GM12878 (cell line): ENCODE measurements at regions not wholly inside any gene's neighbourhood (a gene's known extent, or its start where the extent isn't known, plus 50 kb on each side); places are given as distances from the start of the nearest gene placed in this dataset.

Source experiments
- ATAC-seq: fragments of 200-7000 bp; cut with Tn5 transposase; 3 replicates; pipeline ENCODE4 v1.9.1; 2020; ENCODE audit warnings: mild to moderate bottlenecking, moderate library complexity
- BruUV-seq: library from RNA; stranded (reverse); fragments of 400-500 nt; replicated peaks from 2 replicates; lab custom pipeline; 2021; lab: Mats Ljungman, UMichigan
- CTCF ChIA-PET: fragments of 300-600 bp; sonication (Branson Sonifier 250); formaldehyde crosslinking; extraction: SDS; loops from one replicate; lab custom pipeline; 2021; ENCODE audit warnings: inconsistent platforms; lab: Yijun Ruan, JAX
- POLR2A ChIA-PET: fragments of 350-600 bp; formaldehyde crosslinking; extraction: SDS; loops from one replicate; lab custom pipeline; 2021; ENCODE audit warnings: inconsistent platforms; lab: Charles Lee
- RAD21 ChIA-PET: fragments of 300-600 bp; sonication (Branson Sonifier 250); formaldehyde crosslinking; loops from one replicate; lab custom pipeline; 2023; ENCODE audit warnings: antibody characterized with exemption; ENCODE audit not compliant: unreplicated experiment; lab: Charles Lee
- SMC1A ChIA-PET: fragments of 300-600 bp; sonication (Branson Sonifier 250); formaldehyde crosslinking; loops from one replicate; lab custom pipeline; 2023; ENCODE audit not compliant: unreplicated experiment, uncharacterized antibody; lab: Charles Lee
- DNase-seq: peaks from one replicate; pipeline ENCODE4 v3.0.0-alpha.2; 2011; ENCODE audit warnings: low read depth, low spot score
- FAIRE-seq: peaks from 3 replicates; lab custom pipeline; 2011; peaks lifted over from hg19 to GRCh38; lab: Jason Lieb, UNC
- H2AFZ ChIP-seq: 2 replicates; pipeline ENCODE4 v1.6.0; 2011; ENCODE audit warnings: low read depth, low read length, control low read depth; ENCODE audit not compliant: control insufficient read depth
- H3K27ac ChIP-seq: 2 replicates; pipeline ENCODE4 v1.5.1; 2011; ENCODE audit warnings: control low read depth; ENCODE audit not compliant: control insufficient read depth, insufficient read depth
- H3K27me3 ChIP-seq, 2 experiments: replicated peaks in 1 of 2; 2 replicates each; pipeline versions ENCODE4 v1.6.0 to v1.6.1; 2011; ENCODE audit warnings: low read length in 1 of 2; ENCODE audit not compliant: control insufficient read depth in 2 of 2, insufficient read depth in 2 of 2
- H3K36me3 ChIP-seq, 2 experiments: 2 replicates each; pipeline ENCODE4 v1.5.1; 2011; ENCODE audit warnings: low read length in 1 of 2; ENCODE audit not compliant: control insufficient read depth in 2 of 2, insufficient read depth in 2 of 2
- H3K4me1 ChIP-seq: 2 replicates; pipeline ENCODE4 v1.6.1; 2011; ENCODE audit warnings: mild to moderate bottlenecking, low read length, moderate library complexity, mixed read lengths; ENCODE audit not compliant: control insufficient read depth, insufficient read depth
- H3K4me2 ChIP-seq: 2 replicates; pipeline ENCODE4 v1.6.0; 2011; ENCODE audit warnings: control low read depth; ENCODE audit not compliant: control insufficient read depth, insufficient read depth
- H3K4me3 ChIP-seq: fragments of 200-600 bp; sonication (generic); 2 replicates; pipeline ENCODE4 v1.5.1; 2016
- H3K79me2 ChIP-seq: 2 replicates; pipeline ENCODE4 v1.6.0; 2011; ENCODE audit warnings: low read length; ENCODE audit not compliant: control insufficient read depth, insufficient read depth
- H3K9ac ChIP-seq: 2 replicates; pipeline ENCODE4 v1.8.0; 2011; ENCODE audit warnings: low read length, control low read depth, mixed read lengths; ENCODE audit not compliant: control insufficient read depth, insufficient read depth
- H3K9me3 ChIP-seq: replicated peaks from 3 replicates; pipeline ENCODE4 v1.5.1; 2011; ENCODE audit warnings: mild to moderate bottlenecking, low read length; ENCODE audit not compliant: control insufficient read depth, insufficient read depth
- H4K20me1 ChIP-seq: 2 replicates; pipeline ENCODE4 v1.6.0; 2011; ENCODE audit not compliant: control insufficient read depth, insufficient read depth
- ASH2L ChIP-seq: fragments of 300-600, 200-600 bp; sonication (generic); IDR thresholded peaks from 2 replicates; pipeline ENCODE4 v1.6.1; 2017; ENCODE audit warnings: low read depth, mild to moderate bottlenecking, borderline replicate concordance
- CREM ChIP-seq: IDR thresholded peaks from 2 replicates; pipeline ENCODE4 v1.6.1; 2014; ENCODE audit warnings: antibody characterized with exemption, low read depth
- HDGF ChIP-seq: fragments of 450-650 bp; IDR thresholded peaks from 2 replicates; pipeline ENCODE4 v1.6.1; 2016; ENCODE audit warnings: antibody characterized with exemption
- JUNB ChIP-seq: IDR thresholded peaks from 2 replicates; pipeline ENCODE4 v1.6.1; 2016; ENCODE audit warnings: antibody characterized with exemption, mild to moderate bottlenecking
- KLF5 ChIP-seq: fragments of 450-650 bp; IDR thresholded peaks from 2 replicates; pipeline ENCODE4 v1.6.1; 2014; ENCODE audit warnings: mild to moderate bottlenecking; ENCODE audit not compliant: partially characterized antibody
- RAD51 ChIP-seq: fragments of 450-650 bp; IDR thresholded peaks from 2 replicates; pipeline ENCODE4 v1.6.1; 2016; ENCODE audit warnings: moderate library complexity, mild to moderate bottlenecking, inconsistent platforms
- SPI1 ChIP-seq: IDR thresholded peaks from 2 replicates; pipeline ENCODE4 v1.6.1; 2011; ENCODE audit warnings: low read depth, mild to moderate bottlenecking, low read length, moderate library complexity, borderline replicate concordance; ENCODE audit not compliant: insufficient read depth
- WGBS: methylation state at CpG from one replicate; pipeline ENCODE4 v1.1.6; 2016; ENCODE audit warnings: low lambda C conversion rate; ENCODE audit not compliant: insufficient replicate concordance, insufficient coverage; ENCODE audit errors: missing lambda C conversion rate; 5-methylcytosine and 5-hydroxymethylcytosine counted together
- in situ Hi-C: fragments of 300-500 bp; cut with MboI; formaldehyde crosslinking; loops from 9 replicates; pipeline ENCODE4 v1.14.3; 2018; ENCODE audit warnings: mixed read lengths
- intact Hi-C: fragments of 100-400 bp; cut with micrococcal nuclease; formaldehyde crosslinking; loops from one replicate; pipeline ENCODE4 v1.14.2; 2022; ENCODE audit not compliant: unreplicated experiment
- TF ChIP-seq, protein P1 (sequence below): fragments of 450-650 bp; IDR thresholded peaks from 2 replicates; pipeline ENCODE4 v1.6.1; 2017; ENCODE audit warnings: mild to moderate bottlenecking, moderate library complexity
- TF ChIP-seq, protein P2 (sequence below): IDR thresholded peaks from 2 replicates; pipeline ENCODE4 v1.6.1; 2011; ENCODE audit warnings: low read depth, mild to moderate bottlenecking, low read length, moderate library complexity, borderline replicate concordance; ENCODE audit errors: extremely low read depth
- TF ChIP-seq, protein P3 (sequence below): IDR thresholded peaks from 2 replicates; pipeline ENCODE4 v1.6.1; 2011; ENCODE audit warnings: mild to moderate bottlenecking, low read depth, low read length, moderate library complexity; ENCODE audit not compliant: insufficient replicate concordance

DNA sequence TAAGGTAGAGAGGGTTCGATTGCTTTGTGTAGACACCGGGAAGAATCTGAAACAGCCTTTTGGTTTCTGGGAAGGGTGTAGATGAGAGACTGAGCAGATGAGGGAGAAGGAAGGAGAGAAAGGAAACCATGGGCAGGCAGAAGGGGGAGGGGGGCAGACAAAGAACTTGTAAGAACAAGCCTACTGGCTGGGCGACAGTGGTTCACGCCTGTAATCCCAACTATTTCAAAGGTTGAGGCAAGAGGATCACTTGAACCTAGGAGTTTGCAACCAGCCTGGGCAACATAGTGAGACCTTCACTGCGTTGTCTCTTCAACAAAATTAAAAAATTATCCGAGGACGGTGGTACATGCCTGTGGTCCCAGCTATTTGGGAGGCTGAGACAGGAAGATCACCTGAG lies 106.2 kb downstream of the TM2D1 start:
- Histone ChIP-seq H3K9me3 (no peaks in the 10 kb centered on the region), H3K27me3 (no peaks in the 10 kb centered on the region), H2AFZ (no peak overlapping the region), H3K9ac (no peak overlapping the region), H3K36me3 (no peaks in the 10 kb centered on the region), H3K4me1 (no peaks in the 10 kb centered on the region), H3K27ac (no peak overlapping the region), H3K4me2 (no peak overlapping the region), H3K4me3 (no peak overlapping the region), H3K79me2 (no peaks in the 10 kb centered on the region), H4K20me1 (no peaks in the 10 kb centered on the region)
- SMC1A ChIA-PET, result no interaction called here
- DNase-seq (no peak), FAIRE-seq (no peak), ATAC-seq (no peak)
- no TSS peak for BruUV-seq
- intact Hi-C loops (no loop called here), in situ Hi-C loops (no loop called here)
- 67% methylated on average over 7 of the region's 7 CpGs for WGBS
- RAD21 ChIA-PET, result no interaction called here
- CTCF ChIA-PET, result interaction anchor here (1.8 kb wide), 1 partner anchor 22 kb away, joined by 4 read pairs; no protein-coding TSS in a partner anchor
- no peak for TF ChIP-seq ASH2L
- TF ChIP-seq, protein P1, sequence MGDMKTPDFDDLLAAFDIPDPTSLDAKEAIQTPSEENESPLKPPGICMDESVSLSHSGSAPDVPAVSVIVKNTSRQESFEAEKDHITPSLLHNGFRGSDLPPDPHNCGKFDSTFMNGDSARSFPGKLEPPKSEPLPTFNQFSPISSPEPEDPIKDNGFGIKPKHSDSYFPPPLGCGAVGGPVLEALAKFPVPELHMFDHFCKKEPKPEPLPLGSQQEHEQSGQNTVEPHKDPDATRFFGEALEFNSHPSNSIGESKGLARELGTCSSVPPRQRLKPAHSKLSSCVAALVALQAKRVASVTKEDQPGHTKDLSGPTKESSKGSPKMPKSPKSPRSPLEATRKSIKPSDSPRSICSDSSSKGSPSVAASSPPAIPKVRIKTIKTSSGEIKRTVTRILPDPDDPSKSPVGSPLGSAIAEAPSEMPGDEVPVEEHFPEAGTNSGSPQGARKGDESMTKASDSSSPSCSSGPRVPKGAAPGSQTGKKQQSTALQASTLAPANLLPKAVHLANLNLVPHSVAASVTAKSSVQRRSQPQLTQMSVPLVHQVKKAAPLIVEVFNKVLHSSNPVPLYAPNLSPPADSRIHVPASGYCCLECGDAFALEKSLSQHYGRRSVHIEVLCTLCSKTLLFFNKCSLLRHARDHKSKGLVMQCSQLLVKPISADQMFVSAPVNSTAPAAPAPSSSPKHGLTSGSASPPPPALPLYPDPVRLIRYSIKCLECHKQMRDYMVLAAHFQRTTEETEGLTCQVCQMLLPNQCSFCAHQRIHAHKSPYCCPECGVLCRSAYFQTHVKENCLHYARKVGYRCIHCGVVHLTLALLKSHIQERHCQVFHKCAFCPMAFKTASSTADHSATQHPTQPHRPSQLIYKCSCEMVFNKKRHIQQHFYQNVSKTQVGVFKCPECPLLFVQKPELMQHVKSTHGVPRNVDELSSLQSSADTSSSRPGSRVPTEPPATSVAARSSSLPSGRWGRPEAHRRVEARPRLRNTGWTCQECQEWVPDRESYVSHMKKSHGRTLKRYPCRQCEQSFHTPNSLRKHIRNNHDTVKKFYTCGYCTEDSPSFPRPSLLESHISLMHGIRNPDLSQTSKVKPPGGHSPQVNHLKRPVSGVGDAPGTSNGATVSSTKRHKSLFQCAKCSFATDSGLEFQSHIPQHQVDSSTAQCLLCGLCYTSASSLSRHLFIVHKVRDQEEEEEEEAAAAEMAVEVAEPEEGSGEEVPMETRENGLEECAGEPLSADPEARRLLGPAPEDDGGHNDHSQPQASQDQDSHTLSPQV, result no peak
- POLR2A ChIA-PET, result no interaction called here

GRCh38 chr1:61618193-61618592 lies 106.7 kb downstream of the TM2D1 start:
- no peak overlapping the region for H3K9ac ChIP-seq
- H3K9me3 ChIP-seq, result no peaks in the 10 kb centered on the region
- H4K20me1 ChIP-seq, result no peaks in the 10 kb centered on the region
- H3K79me2 ChIP-seq, result no peaks in the 10 kb centered on the region
- no peak for FAIRE-seq
- POLR2A ChIA-PET, result no interaction called here
- H3K4me2 ChIP-seq, result no peak overlapping the region
- no peak for DNase-seq
- H3K27ac ChIP-seq, result no peak overlapping the region
- intact Hi-C loops, result no loop called here
- H3K36me3 ChIP-seq, result no peaks in the 10 kb centered on the region
- no TSS peak for BruUV-seq
- RAD21 ChIA-PET, result no interaction called here
- H3K4me1 ChIP-seq, result no peaks in the 10 kb centered on the region
- WGBS, result 41% methylated on average over 2 of the region's 2 CpGs
- SMC1A ChIA-PET, result no interaction called here
- no peaks in the 10 kb centered on the region for H3K27me3 ChIP-seq
- H3K4me3 ChIP-seq, result no peak overlapping the region
- H2AFZ ChIP-seq, result no peak overlapping the region
- in situ Hi-C loops, result no loop called here
- CTCF ChIA-PET, result interaction anchor here (1.6 kb wide), 1 partner anchor 24 kb away, joined by 4 read pairs; no protein-coding TSS in a partner anchor
- no peak for ATAC-seq
- TF ChIP-seq HDGF, result no peak
- no peak for TF ChIP-seq RAD51
- TF ChIP-seq, protein P2, sequence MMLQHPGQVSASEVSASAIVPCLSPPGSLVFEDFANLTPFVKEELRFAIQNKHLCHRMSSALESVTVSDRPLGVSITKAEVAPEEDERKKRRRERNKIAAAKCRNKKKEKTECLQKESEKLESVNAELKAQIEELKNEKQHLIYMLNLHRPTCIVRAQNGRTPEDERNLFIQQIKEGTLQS, result no peak
- no peak for TF ChIP-seq KLF5
- TF ChIP-seq, protein P3, sequence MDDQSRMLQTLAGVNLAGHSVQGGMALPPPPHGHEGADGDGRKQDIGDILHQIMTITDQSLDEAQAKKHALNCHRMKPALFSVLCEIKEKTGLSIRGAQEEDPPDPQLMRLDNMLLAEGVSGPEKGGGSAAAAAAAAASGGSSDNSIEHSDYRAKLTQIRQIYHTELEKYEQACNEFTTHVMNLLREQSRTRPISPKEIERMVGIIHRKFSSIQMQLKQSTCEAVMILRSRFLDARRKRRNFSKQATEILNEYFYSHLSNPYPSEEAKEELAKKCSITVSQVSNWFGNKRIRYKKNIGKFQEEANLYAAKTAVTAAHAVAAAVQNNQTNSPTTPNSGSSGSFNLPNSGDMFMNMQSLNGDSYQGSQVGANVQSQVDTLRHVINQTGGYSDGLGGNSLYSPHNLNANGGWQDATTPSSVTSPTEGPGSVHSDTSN, result no peak
- no peak for TF ChIP-seq SPI1
- no peak for TF ChIP-seq CREM
- no peak for TF ChIP-seq JUNB
